Natural killer cell (primary cell): ENCODE measurements at regions not wholly inside any gene's neighbourhood (a gene's known extent, or its start where the extent isn't known, plus 50 kb on each side); places are given as distances from the start of the nearest gene placed in this dataset.

Experiments
- ATAC-seq, 3 donors: fragments of 150-1000 bp in 2 of 3; fragments of 200-7000 bp in 1 of 3; cut with Tn5 transposase; 1 replicate in 1 of 3; 2 replicates in 2 of 3; pipeline ENCODE4 v1.10.0; 2021; ENCODE audit warnings: mild to moderate bottlenecking in 2 of 3, moderate library complexity in 2 of 3
- DNase-seq, 2 donors: peaks; one replicate each; pipeline versions ENCODE4 v3.0.0 to v3.0.0-alpha.2; 2013 to 2021; ENCODE audit warnings: mixed read lengths in 1 of 2
- H3K27ac ChIP-seq: one replicate; pipeline ENCODE4 v1.5.1; 2013; ENCODE audit warnings: mild to moderate bottlenecking, low read length
- H3K27me3 ChIP-seq: one replicate; pipeline ENCODE4 v1.6.1; 2013; ENCODE audit warnings: low read length; ENCODE audit not compliant: control insufficient read depth, insufficient read depth
- H3K36me3 ChIP-seq: one replicate; pipeline ENCODE4 v1.6.1; 2013; ENCODE audit warnings: low read length; ENCODE audit not compliant: control insufficient read depth, insufficient read depth
- H3K4me1 ChIP-seq: one replicate; pipeline ENCODE4 v1.6.1; 2013; ENCODE audit warnings: low read length; ENCODE audit not compliant: control insufficient read depth, insufficient read depth
- H3K4me3 ChIP-seq: one replicate; pipeline ENCODE4 v1.5.1; 2013; ENCODE audit warnings: low read length
- H3K9me3 ChIP-seq: one replicate; pipeline ENCODE4 v1.6.1; 2013; ENCODE audit warnings: low read length; ENCODE audit not compliant: control insufficient read depth, insufficient read depth
- H3K27ac Mint-ChIP-seq, 2 donors: one replicate each; pipeline ENCODE4 v1.8.0; 2022; ENCODE audit warnings: mild to moderate bottlenecking in 2 of 2, mixed read lengths in 2 of 2, moderate library complexity in 1 of 2
- H3K27me3 Mint-ChIP-seq, 2 donors: one replicate each; pipeline ENCODE4 v1.8.0; 2022; ENCODE audit warnings: low read depth in 2 of 2, mixed read lengths in 2 of 2
- H3K36me3 Mint-ChIP-seq: one replicate; pipeline ENCODE4 v1.8.0; 2022; ENCODE audit warnings: mixed read lengths
- H3K4me1 Mint-ChIP-seq, 2 donors: one replicate each; pipeline ENCODE4 v1.8.0; 2022; ENCODE audit warnings: mixed read lengths in 2 of 2
- H3K4me3 Mint-ChIP-seq: one replicate; pipeline ENCODE4 v1.8.0; 2022; ENCODE audit warnings: mild to moderate bottlenecking, moderate library complexity, mixed read lengths
- H3K9me3 Mint-ChIP-seq, 2 donors: one replicate each; pipeline ENCODE4 v1.8.0; 2022; ENCODE audit warnings: mixed read lengths in 2 of 2
- WGBS: methylation state at CpG from one replicate; pipeline ENCODE4 v1.1.7; 2013; ENCODE audit warnings: missing lambda C conversion rate; ENCODE audit not compliant: insufficient coverage; 5-methylcytosine and 5-hydroxymethylcytosine counted together
- intact Hi-C: fragments of 100-400 bp; cut with micrococcal nuclease; formaldehyde crosslinking; loops from one replicate; pipeline ENCODE4 v1.14.2; 2022
- TF ChIP-seq, protein P1 (sequence below): fragments of 200-600 bp; IDR thresholded peaks from one replicate; pipeline ENCODE4 v1.8.0; 2022; ENCODE audit warnings: antibody characterized with exemption

GRCh38 chr6:71488186-71488585 lies 199.6 kb downstream of the OGFRL1 start:
- Histone ChIP-seq H3K27ac (no peak overlapping the region), H3K4me3 (no peak overlapping the region), H3K4me1 (no peaks in the 10 kb centered on the region), H3K36me3 (no peaks in the 10 kb centered on the region), H3K27me3 (no peaks in the 10 kb centered on the region), H3K9me3 (no peaks in the 10 kb centered on the region)
- ATAC-seq (no peak), DNase-seq (no peak)
- Mint-ChIP-seq H3K9me3 (peaks cover 4 to 9% of the 10 kb centered on the region in 2 donors), H3K27me3 (peaks cover 0 to 6% of the 10 kb centered on the region in 2 donors), H3K36me3 (no peaks in the 10 kb centered on the region), H3K4me1 (peaks cover 0 to 5% of the 10 kb centered on the region in 2 donors), H3K4me3 (no peak overlapping the region), H3K27ac (no peak overlapping the region)
- TF ChIP-seq, protein P1, sequence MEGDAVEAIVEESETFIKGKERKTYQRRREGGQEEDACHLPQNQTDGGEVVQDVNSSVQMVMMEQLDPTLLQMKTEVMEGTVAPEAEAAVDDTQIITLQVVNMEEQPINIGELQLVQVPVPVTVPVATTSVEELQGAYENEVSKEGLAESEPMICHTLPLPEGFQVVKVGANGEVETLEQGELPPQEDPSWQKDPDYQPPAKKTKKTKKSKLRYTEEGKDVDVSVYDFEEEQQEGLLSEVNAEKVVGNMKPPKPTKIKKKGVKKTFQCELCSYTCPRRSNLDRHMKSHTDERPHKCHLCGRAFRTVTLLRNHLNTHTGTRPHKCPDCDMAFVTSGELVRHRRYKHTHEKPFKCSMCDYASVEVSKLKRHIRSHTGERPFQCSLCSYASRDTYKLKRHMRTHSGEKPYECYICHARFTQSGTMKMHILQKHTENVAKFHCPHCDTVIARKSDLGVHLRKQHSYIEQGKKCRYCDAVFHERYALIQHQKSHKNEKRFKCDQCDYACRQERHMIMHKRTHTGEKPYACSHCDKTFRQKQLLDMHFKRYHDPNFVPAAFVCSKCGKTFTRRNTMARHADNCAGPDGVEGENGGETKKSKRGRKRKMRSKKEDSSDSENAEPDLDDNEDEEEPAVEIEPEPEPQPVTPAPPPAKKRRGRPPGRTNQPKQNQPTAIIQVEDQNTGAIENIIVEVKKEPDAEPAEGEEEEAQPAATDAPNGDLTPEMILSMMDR: no peak
- WGBS: 18% methylated on average over 4 of the region's 4 CpGs
- intact Hi-C loops: no loop called here

GRCh38 chr6:71489736-71490135 lies 201.1 kb downstream of the OGFRL1 start:
- WGBS: 50% methylated on average over 3 of the region's 3 CpGs
- Mint-ChIP-seq H3K4me3 (no peak overlapping the region), H3K27ac (no peak overlapping the region), H3K36me3 (no peaks in the 10 kb centered on the region), H3K4me1 (peaks cover 0 to 5% of the 10 kb centered on the region in 2 donors), H3K27me3 (peaks cover 0 to 6% of the 10 kb centered on the region in 2 donors), H3K9me3 (peaks cover 4 to 9% of the 10 kb centered on the region in 2 donors)
- H3K9me3 ChIP-seq: no peaks in the 10 kb centered on the region
- TF ChIP-seq, protein P1: no peak
- ATAC-seq (no peak), DNase-seq (no peak)
- H3K27ac ChIP-seq: no peak overlapping the region
- no peaks in the 10 kb centered on the region for H3K36me3 ChIP-seq
- H3K4me1 ChIP-seq: no peaks in the 10 kb centered on the region
- H3K27me3 ChIP-seq: no peaks in the 10 kb centered on the region
- no peak overlapping the region for H3K4me3 ChIP-seq
- intact Hi-C loops: no loop called here

- ATAC-seq (no peak), DNase-seq (no peak)
- Histone ChIP-seq H3K27me3 (no peaks in the 10 kb centered on the region), H3K36me3 (no peaks in the 10 kb centered on the region), H3K27ac (no peak overlapping the region), H3K9me3 (no peaks in the 10 kb centered on the region), H3K4me3 (no peak overlapping the region), H3K4me1 (no peaks in the 10 kb centered on the region)
- peaks cover under 1 to 5% of the 10 kb centered on the region in 2 donors for H3K4me1 Mint-ChIP-seq
- H3K4me3 Mint-ChIP-seq: no peak overlapping the region
- TF ChIP-seq, protein P1: no peak
- no peak overlapping the region for H3K27ac Mint-ChIP-seq
- WGBS: 85% methylated on average over 5 of the region's 5 CpGs
- H3K27me3 Mint-ChIP-seq: peaks cover 0 to 6% of the 10 kb centered on the region in 2 donors
- H3K9me3 Mint-ChIP-seq: peaks cover 2 to 9% of the 10 kb centered on the region in 2 donors
- H3K36me3 Mint-ChIP-seq: no peaks in the 10 kb centered on the region
- intact Hi-C loops: no loop called here
Measured at GRCh38 chr6:71490876-71491275, 202.3 kb downstream of the OGFRL1 start.

GRCh38 chr6:71491844-71492243 lies 203.2 kb downstream of the OGFRL1 start:
- no peak for ATAC-seq
- Histone ChIP-seq H3K36me3 (no peaks in the 10 kb centered on the region), H3K27me3 (no peaks in the 10 kb centered on the region), H3K4me1 (no peaks in the 10 kb centered on the region), H3K9me3 (no peaks in the 10 kb centered on the region), H3K4me3 (no peak overlapping the region), H3K27ac (no peak overlapping the region)
- no peak overlapping the region for H3K27ac Mint-ChIP-seq
- TF ChIP-seq, protein P1: no peak
- H3K36me3 Mint-ChIP-seq: no peaks in the 10 kb centered on the region
- H3K9me3 Mint-ChIP-seq: peaks cover 2 to 9% of the 10 kb centered on the region in 2 donors
- peaks cover 10 to 15% of the 10 kb centered on the region in 2 donors for H3K4me1 Mint-ChIP-seq
- H3K27me3 Mint-ChIP-seq: peaks cover 0 to 6% of the 10 kb centered on the region in 2 donors
- intact Hi-C loops: no loop called here
- no peak for DNase-seq
- no peak overlapping the region for H3K4me3 Mint-ChIP-seq
